H9 (cell line): ENCODE measurements at regions not wholly inside any gene's neighbourhood (a gene's known extent, or its start where the extent isn't known, plus 50 kb on each side); places are given as distances from the start of the nearest gene placed in this dataset.

ENCODE experiments used
- DNase-seq: peaks from one replicate; pipeline ENCODE4 v3.0.0-alpha.2; 2017
- H2AFZ ChIP-seq: one replicate; pipeline ENCODE4 v1.6.1; 2013; ENCODE audit warnings: mild to moderate bottlenecking, low read length, control low read depth, moderate library complexity
- H2AK5ac ChIP-seq: 2 replicates; pipeline ENCODE4 v1.6.1; 2013; ENCODE audit warnings: low read length, control low read depth, mixed read lengths; ENCODE audit not compliant: insufficient read length
- H2BK120ac ChIP-seq: one replicate; pipeline ENCODE4 v1.6.1; 2013; ENCODE audit warnings: low read depth, mild to moderate bottlenecking, low read length, control low read depth, inconsistent platforms; ENCODE audit not compliant: poor library complexity, severe bottlenecking
- H2BK12ac ChIP-seq: 2 replicates; pipeline ENCODE4 v1.6.1; 2013; ENCODE audit warnings: low read length, control low read depth, mixed read lengths, low read depth; ENCODE audit not compliant: insufficient read length
- H2BK15ac ChIP-seq: 2 replicates; pipeline ENCODE4 v1.6.1; 2013; ENCODE audit warnings: low read depth, low read length, control low read depth
- H2BK20ac ChIP-seq: one replicate; pipeline ENCODE4 v1.6.1; 2013; ENCODE audit warnings: low read depth, mild to moderate bottlenecking, low read length, control low read depth, inconsistent platforms; ENCODE audit not compliant: poor library complexity, severe bottlenecking
- H2BK5ac ChIP-seq: 2 replicates; pipeline ENCODE4 v1.6.1; 2013; ENCODE audit warnings: low read length, control low read depth, mixed read lengths; ENCODE audit not compliant: insufficient read length
- H3K14ac ChIP-seq: 2 replicates; pipeline ENCODE4 v1.6.1; 2013; ENCODE audit warnings: low read length, control low read depth; ENCODE audit not compliant: insufficient read depth
- H3K18ac ChIP-seq: 2 replicates; pipeline ENCODE4 v1.6.1; 2013; ENCODE audit warnings: low read depth, mild to moderate bottlenecking, mixed read lengths, low read length, control low read depth; ENCODE audit not compliant: insufficient read length
- H3K23ac ChIP-seq: 2 replicates; pipeline ENCODE4 v1.6.1; 2013; ENCODE audit warnings: low read length, control low read depth, mixed read lengths, low read depth; ENCODE audit not compliant: insufficient read length
- H3K23me2 ChIP-seq: 2 replicates; pipeline ENCODE4 v1.6.1; 2013; ENCODE audit warnings: low read depth, mild to moderate bottlenecking, mixed read lengths, low read length, control low read depth; ENCODE audit not compliant: insufficient read length, poor library complexity, severe bottlenecking
- H3K27ac ChIP-seq: 2 replicates; pipeline ENCODE4 v1.5.1; 2013; ENCODE audit warnings: low read length, control low read depth, mixed read lengths, low read depth; ENCODE audit not compliant: insufficient read length
- H3K27me3 ChIP-seq: 2 replicates; pipeline ENCODE4 v1.6.1; 2013; ENCODE audit warnings: low read length, control low read depth, inconsistent platforms; ENCODE audit not compliant: insufficient read depth
- H3K4ac ChIP-seq: 2 replicates; pipeline ENCODE4 v1.6.1; 2013; ENCODE audit warnings: low read depth, mild to moderate bottlenecking, control low read depth, inconsistent platforms, low read length, moderate library complexity
- H3K4me1 ChIP-seq: 2 replicates; pipeline ENCODE4 v1.6.1; 2013; ENCODE audit warnings: low read length, control low read depth, inconsistent platforms; ENCODE audit not compliant: insufficient read depth
- H3K4me2 ChIP-seq: 2 replicates; pipeline ENCODE4 v1.6.1; 2013; ENCODE audit warnings: low read length, control low read depth, mixed read lengths; ENCODE audit not compliant: insufficient read length, insufficient read depth
- H3K56ac ChIP-seq: 2 replicates; pipeline ENCODE4 v1.6.1; 2013; ENCODE audit warnings: low read depth, mild to moderate bottlenecking, mixed read lengths, low read length, control low read depth; ENCODE audit not compliant: insufficient read length
- H3K79me1 ChIP-seq: 2 replicates; pipeline ENCODE4 v1.6.1; 2013; ENCODE audit warnings: low read depth, mild to moderate bottlenecking, moderate library complexity, low read length, control low read depth, inconsistent platforms; ENCODE audit not compliant: insufficient read depth, poor library complexity, severe bottlenecking
- H3K79me2 ChIP-seq: 2 replicates; pipeline ENCODE4 v1.6.1; 2013; ENCODE audit warnings: low read length, control low read depth, inconsistent platforms; ENCODE audit not compliant: insufficient read depth
- H3K9ac ChIP-seq: 2 replicates; pipeline ENCODE4 v1.6.1; 2013; ENCODE audit warnings: low read length, control low read depth, mixed read lengths; ENCODE audit not compliant: insufficient read length; ENCODE audit errors: extremely low read depth
- H3K9me3 ChIP-seq: one replicate; pipeline ENCODE4 v1.6.1; 2013; ENCODE audit warnings: low read depth, low read length, inconsistent platforms; ENCODE audit not compliant: control insufficient read depth
- H3T11ph ChIP-seq: one replicate; pipeline ENCODE4 v1.6.1; 2013; ENCODE audit warnings: mild to moderate bottlenecking, low read length, control low read depth, inconsistent platforms
- H4K20me1 ChIP-seq: one replicate; pipeline ENCODE4 v1.6.1; 2013; ENCODE audit not compliant: control insufficient read depth, insufficient read length, insufficient read depth
- H4K5ac ChIP-seq: 2 replicates; pipeline ENCODE4 v1.6.1; 2013; ENCODE audit warnings: low read depth, mild to moderate bottlenecking, mixed read lengths, low read length, control low read depth; ENCODE audit not compliant: insufficient read length
- H4K8ac ChIP-seq: replicated peaks from 2 replicates; pipeline ENCODE4 v1.6.1; 2013; ENCODE audit warnings: low read length, control low read depth, mixed read lengths, low read depth; ENCODE audit not compliant: insufficient read length
- H4K91ac ChIP-seq: 2 replicates; pipeline ENCODE4 v1.6.1; 2013; ENCODE audit warnings: low read depth, mild to moderate bottlenecking, moderate library complexity, mixed read lengths, low read length, control low read depth; ENCODE audit not compliant: insufficient read length
- H3K27ac Mint-ChIP-seq, 3 experiments: 2 replicates in 2 of 3; 3 replicates in 1 of 3; pipeline ENCODE4 v1.8.0; 2020 to 2021; ENCODE audit warnings: mixed read lengths in 3 of 3, mild to moderate bottlenecking in 1 of 3, moderate library complexity in 1 of 3
- H3K27me3 Mint-ChIP-seq: 2 replicates; pipeline ENCODE4 v1.8.0; 2021; ENCODE audit warnings: low read depth, mild to moderate bottlenecking, moderate library complexity, mixed read lengths
- H3K36me3 Mint-ChIP-seq, 3 experiments: 2 replicates in 2 of 3; 3 replicates in 1 of 3; pipeline ENCODE4 v1.8.0; 2020 to 2021; ENCODE audit warnings: low read depth in 3 of 3, mixed read lengths in 3 of 3; ENCODE audit not compliant: insufficient read depth in 1 of 3
- H3K4me1 Mint-ChIP-seq, 2 experiments: 2 replicates each; pipeline ENCODE4 v1.8.0; 2020; ENCODE audit warnings: mixed read lengths in 2 of 2
- H3K4me3 Mint-ChIP-seq, 2 experiments: 2 replicates in 1 of 2; 3 replicates in 1 of 2; pipeline ENCODE4 v1.8.0; 2020 to 2021; ENCODE audit warnings: mild to moderate bottlenecking in 2 of 2, mixed read lengths in 2 of 2, moderate library complexity in 1 of 2
- H3K9me3 Mint-ChIP-seq, 2 experiments: 2 replicates in 1 of 2; 3 replicates in 1 of 2; pipeline ENCODE4 v1.8.0; 2020; ENCODE audit warnings: mild to moderate bottlenecking in 2 of 2, mixed read lengths in 2 of 2, moderate library complexity in 1 of 2
- CTCF ChIP-seq: fragments of 200-600 bp; sonication (generic); conservative IDR thresholded peaks from 3 replicates; pipeline ENCODE4 v1.8.0; 2021; ENCODE audit warnings: antibody characterized with exemption, mild to moderate bottlenecking
- WGBS: extraction: QIAGEN DNeasy Blood & Tissue Kit; methylation state at CpG from one replicate; pipeline ENCODE4 v1.1.7; 2013; ENCODE audit warnings: missing lambda C conversion rate, low lambda C conversion rate, mixed read lengths; ENCODE audit not compliant: insufficient read length; ENCODE audit errors: extremely low coverage; 5-methylcytosine and 5-hydroxymethylcytosine counted together

- H3K36me3 Mint-ChIP-seq: no peaks in the 10 kb centered on the region; a peak in 2 of 7 replicates
Measured at GRCh38 chr1:4462831-4463484, 191.5 kb upstream of the AJAP1 start.

More at GRCh38 chr1:4462831-4463484, 191.5 kb upstream of the AJAP1 start:
- Histone ChIP-seq H3K79me1 (no peaks in the 10 kb centered on the region), H3K9ac (no peak overlapping the region), H2BK120ac (no peak overlapping the region), H3K23ac (no peak overlapping the region), H4K91ac (no peak overlapping the region), H3K9me3 (no peaks in the 10 kb centered on the region), H3K18ac (no peak overlapping the region), H3K27ac (no peak overlapping the region), H4K5ac (no peak overlapping the region), H2AK5ac (no peak overlapping the region), H4K8ac (no peak overlapping the region), H3K56ac (no peak overlapping the region), H3K4ac (no peak overlapping the region), H2BK5ac (no peak overlapping the region), H2BK12ac (no peak overlapping the region), H4K20me1 (no peaks in the 10 kb centered on the region), H3K4me2 (no peak overlapping the region), H2BK15ac (no peak overlapping the region), H3K79me2 (no peaks in the 10 kb centered on the region), H3K23me2 (no peaks in the 10 kb centered on the region), H3K27me3 (no peaks in the 10 kb centered on the region), H3K4me1 (no peaks in the 10 kb centered on the region), H2AFZ (no peak overlapping the region), H3K14ac (no peak overlapping the region), H3T11ph (no peak overlapping the region), H2BK20ac (no peak overlapping the region)
- peaks cover 4% of the 10 kb centered on the region; the same call in 1 of the 2 replicates for H3K27me3 Mint-ChIP-seq
- H3K9me3 Mint-ChIP-seq: no peaks in the 10 kb centered on the region; a peak in 2 of 5 replicates
- no peak for TF ChIP-seq CTCF
- H3K27ac Mint-ChIP-seq: no peak overlapping the region
- H3K4me1 Mint-ChIP-seq: no peaks in the 10 kb centered on the region
- WGBS: no CpG with 5 or more reads among the region's 13 CpGs
- DNase-seq: no peak
- no peak overlapping the region for H3K4me3 Mint-ChIP-seq
